ENCODE measurements at regions not wholly inside any gene's neighbourhood (a gene's known extent, or its start where the extent isn't known, plus 50 kb on each side); places are given as distances from the start of the nearest gene placed in this dataset.
"Not testable (repeated sequence)": the region's sequence is repeated elsewhere in the genome, so short reads cannot be mapped to it uniquely, and the experiment has no call there.

GRCh38 chr6:169980826-169981450 is 229.5 kb downstream of the ERMARD start:
- no peak for DNase-seq (ENCODE audit: low read depth)

GRCh38 chr6:169979873-169980432 is 228.5 kb downstream of the ERMARD start:
- no peak for DNase-seq (ENCODE audit: low read depth)

GRCh38 chr6:169978615-169979161 is 227.3 kb downstream of the ERMARD start:
- DNase-seq (ENCODE audit: low read depth): no peak

- DNase-seq (ENCODE audit: low read depth): no peak
Measured at GRCh38 chr6:169977434-169978265, 226.2 kb downstream of the ERMARD start.

GRCh38 chr6:169976301-169977081 is 225.1 kb downstream of the ERMARD start:
- DNase-seq (ENCODE audit: low read depth): no peak

- no peak for DNase-seq (ENCODE audit: low read depth)
Measured at GRCh38 chr6:169975701-169976100, 224.3 kb downstream of the ERMARD start.

GRCh38 chr6:169975286-169975685 is 223.9 kb downstream of the ERMARD start:
- DNase-seq (ENCODE audit: low read depth): no peak

GRCh38 chr6:169974663-169975062 is 223.2 kb downstream of the ERMARD start:
- no peak for DNase-seq (ENCODE audit: low read depth)

GRCh38 chr6:169973588-169974467 is 222.4 kb downstream of the ERMARD start:
- not testable (repeated sequence) for DNase-seq (ENCODE audit: low read depth)

GRCh38 chr6:169972736-169973135 is 221.3 kb downstream of the ERMARD start:
- DNase-seq (ENCODE audit: low read depth): no peak

GRCh38 chr6:169972101-169972651 is 220.8 kb downstream of the ERMARD start:
- no peak for DNase-seq (ENCODE audit: low read depth)

- DNase-seq (ENCODE audit: low read depth): no peak
Measured at GRCh38 chr6:169971081-169971861, 219.8 kb downstream of the ERMARD start.

GRCh38 chr6:169970306-169970988 is 219.0 kb downstream of the ERMARD start:
- DNase-seq (ENCODE audit: low read depth): no peak

GRCh38 chr6:169969372-169970099 is 218.1 kb downstream of the ERMARD start:
- no peak for DNase-seq (ENCODE audit: low read depth)

GRCh38 chr6:169968541-169969270 is 217.3 kb downstream of the ERMARD start:
- DNase-seq (ENCODE audit: low read depth): no peak

- DNase-seq (ENCODE audit: low read depth): no peak
Measured at GRCh38 chr6:169967687-169968086, 216.3 kb downstream of the ERMARD start.

- DNase-seq (ENCODE audit: low read depth): no peak
Measured at GRCh38 chr6:169966312-169967181, 215.1 kb downstream of the ERMARD start.
